GM18505 (cell line): ENCODE measurements at regions not wholly inside any gene's neighbourhood (a gene's known extent, or its start where the extent isn't known, plus 50 kb on each side); places are given as distances from the start of the nearest gene placed in this dataset.
"Not testable (repeated sequence)": the region's sequence is repeated elsewhere in the genome, so short reads cannot be mapped to it uniquely, and the experiment has no call there.

Source experiments
- ATAC-seq: cut with Tn5 transposase; IDR thresholded peaks from one replicate; pipeline ENCODE4 v1.9.1; 2021; ENCODE audit not compliant: unreplicated experiment
- POLR2A ChIP-seq: IDR thresholded peaks from 4 replicates; pipeline ENCODE4 v1.6.1; 2011; ENCODE audit warnings: borderline replicate concordance; ENCODE audit not compliant: insufficient read depth, insufficient read length; ENCODE audit errors: extremely low read depth

DNA sequence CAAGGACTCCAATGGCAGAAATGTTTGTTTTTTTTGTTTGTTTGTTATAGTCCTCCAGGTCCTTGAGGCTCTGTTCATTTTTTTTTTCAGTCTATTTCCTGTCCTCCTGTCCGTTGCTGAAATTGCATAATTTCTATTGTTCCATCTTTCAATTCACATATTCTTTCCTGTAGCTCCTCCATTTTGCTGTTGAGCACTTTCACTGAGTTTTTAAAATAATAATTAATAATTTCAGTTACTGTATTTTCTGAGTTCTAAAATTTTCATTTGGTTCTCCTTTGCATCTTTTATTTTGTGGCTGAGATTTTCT is 202.3 kb upstream of the AGR3 start:
- no peak for TF ChIP-seq POLR2A
- ATAC-seq: no peak

DNA sequence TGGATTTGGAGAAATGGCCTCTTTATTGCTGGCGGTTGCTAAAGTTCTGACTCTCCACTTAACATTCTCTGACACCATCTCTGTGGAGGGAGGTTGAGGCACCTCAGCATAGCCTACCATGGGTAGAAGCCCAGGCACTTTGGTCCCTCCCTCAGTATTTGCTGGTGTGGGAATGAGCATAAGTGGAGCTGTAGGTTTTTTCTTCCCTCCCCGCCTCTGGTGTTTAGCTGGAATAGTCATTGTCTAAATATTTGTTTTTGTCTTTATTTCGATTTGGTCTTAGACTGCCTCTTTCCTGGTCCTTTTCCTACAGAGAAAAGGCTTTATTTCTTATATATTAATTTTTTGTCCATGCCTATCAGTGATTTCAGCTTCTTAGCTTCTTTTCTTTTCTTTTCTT is 203.4 kb upstream of the AGR3 start:
- no peak for ATAC-seq
- no peak for TF ChIP-seq POLR2A

DNA sequence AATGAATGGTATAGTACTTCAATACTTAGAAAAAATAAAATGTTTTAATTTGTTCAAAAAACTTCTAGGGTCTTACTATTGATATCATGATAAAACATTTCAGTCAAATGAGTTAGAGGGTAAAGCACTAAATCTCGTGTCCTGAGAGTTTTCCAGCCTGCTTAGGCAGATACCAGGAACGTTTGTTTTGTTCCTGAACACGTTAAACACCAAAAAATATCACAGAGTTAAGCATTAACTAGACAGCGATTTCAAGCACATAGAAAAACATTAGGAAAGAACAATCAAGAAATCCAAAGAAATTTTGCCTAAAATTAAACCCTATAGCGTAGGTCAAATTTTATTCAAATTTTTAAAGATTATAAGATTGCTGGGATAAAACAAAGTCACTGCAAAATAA is 204.6 kb upstream of the AGR3 start:
- TF ChIP-seq POLR2A: no peak
- ATAC-seq: no peak

DNA sequence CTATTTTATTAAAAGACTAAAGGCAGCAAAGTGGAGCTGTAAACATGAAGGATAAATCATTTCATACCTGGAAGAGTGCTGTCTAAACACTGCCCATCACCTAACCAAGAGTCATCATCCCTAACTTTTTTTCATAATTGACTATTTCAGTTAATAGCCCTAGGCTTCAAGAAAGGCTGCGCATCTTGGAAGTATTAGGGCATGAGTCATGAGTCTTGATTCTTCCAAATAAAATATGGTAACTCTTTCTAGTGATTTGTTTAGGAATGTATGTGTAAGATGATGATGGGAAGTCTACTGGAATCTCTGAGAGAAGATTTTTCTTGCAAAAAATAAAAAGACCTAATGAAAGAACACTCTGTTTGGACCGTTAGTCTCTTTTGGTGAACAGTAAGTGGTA is 207.7 kb upstream of the AHR start:
- TF ChIP-seq POLR2A: no peak
- no peak for ATAC-seq

DNA sequence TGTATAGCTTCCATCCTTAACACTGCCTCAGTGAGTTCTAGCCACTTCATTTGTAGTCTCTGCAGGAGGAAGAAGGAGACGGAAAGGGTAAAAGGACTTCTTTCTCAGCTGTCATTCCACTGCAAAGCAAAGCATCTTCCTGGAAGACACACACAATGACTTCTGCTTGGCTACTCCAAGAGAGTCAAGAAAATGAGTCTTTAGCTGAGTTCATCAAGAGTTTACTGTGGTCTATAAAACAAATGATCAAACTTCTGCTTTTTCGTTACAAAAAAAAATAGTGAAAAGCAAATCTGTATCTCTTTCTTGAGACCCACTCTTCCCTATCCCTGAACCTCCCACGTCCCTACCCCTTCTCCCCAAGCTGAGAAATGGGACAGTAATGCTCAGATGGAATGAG is 205.0 kb upstream of the AHR start:
- no peak for TF ChIP-seq POLR2A

DNA sequence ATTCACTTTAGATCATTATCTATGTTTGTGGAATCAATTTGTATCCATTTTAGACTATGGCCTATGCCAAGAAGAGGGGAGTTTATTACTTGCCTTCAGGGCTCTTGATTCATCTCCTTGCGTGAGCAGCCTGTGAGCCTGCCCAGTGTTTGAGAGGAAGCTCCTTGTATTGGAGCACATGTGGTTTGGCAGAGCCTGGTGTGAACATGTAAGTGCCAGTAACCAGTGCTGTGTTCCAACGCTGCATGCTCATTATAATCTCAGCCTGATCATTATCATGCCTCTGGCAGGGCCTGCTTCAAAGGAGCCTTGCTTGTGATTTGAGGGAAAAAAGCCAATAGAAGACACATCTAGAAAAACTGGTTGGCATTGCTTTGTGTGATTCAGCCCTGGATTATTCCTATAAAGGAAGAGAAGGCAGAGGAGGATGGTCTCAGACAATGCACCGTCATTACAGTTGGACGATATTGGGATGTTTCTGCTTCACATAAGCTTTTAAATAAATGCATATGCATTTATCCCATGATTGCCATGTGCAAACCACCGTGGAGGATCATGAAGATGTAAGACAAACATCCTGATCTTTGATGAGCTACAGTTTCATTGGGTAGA is 203.4 kb upstream of the AHR start:
- no peak for ATAC-seq

More for the DNA sequence above, 205.0 kb upstream of the AHR start:
- no peak for ATAC-seq

DNA sequence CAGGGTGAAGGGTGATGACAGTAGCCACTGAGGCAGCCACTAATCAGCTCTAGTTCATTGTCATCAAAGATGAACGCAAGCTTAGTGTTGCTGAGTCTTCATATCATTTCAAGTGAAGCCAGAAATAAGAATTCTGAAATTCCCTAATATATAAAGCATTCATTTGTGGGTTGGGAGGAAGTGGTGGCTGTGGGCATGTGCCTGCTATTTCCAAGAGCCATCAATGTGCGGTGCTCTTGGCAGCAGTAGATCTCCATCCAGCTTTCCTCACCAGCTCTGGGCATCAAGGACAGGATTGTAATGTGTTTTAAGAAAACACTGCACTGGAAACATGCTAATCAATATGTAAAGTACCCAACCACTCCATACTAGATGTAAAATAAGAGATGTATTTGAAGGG is 202.5 kb upstream of the AHR start:
- TF ChIP-seq POLR2A: no peak

More for the DNA sequence above, 203.4 kb upstream of the AHR start:
- TF ChIP-seq POLR2A: no peak

DNA sequence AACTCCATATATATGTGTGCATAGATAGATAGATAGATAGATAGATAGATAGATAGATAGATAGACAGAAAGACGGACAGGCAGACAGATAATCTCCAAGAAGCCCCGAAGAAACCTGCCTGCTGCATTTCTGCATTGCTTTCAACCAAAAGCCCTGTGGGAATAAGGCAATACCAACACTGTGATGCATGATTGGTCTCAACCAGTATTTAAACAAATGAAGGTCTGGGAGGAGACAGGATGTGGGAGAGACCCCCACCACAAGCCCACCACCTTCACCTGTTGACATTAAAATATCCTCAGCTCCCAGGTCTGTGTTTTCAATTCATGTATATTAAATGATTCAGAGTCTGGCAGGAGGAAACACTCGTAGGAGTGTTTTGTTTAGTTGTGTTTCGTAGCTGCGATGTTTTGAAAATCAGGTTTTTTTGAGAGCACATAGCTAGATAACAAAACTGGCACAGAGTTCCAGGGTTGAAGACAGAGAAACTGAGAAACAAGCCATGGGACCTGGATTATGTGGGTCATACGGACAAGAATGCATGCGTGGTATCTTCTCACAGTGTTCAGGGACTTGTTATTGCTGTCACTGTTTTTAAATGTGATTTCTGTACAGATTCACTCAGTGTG is 200.7 kb upstream of the AHR start:
- ATAC-seq: no peak
- no peak for TF ChIP-seq POLR2A

More for the DNA sequence above, 202.5 kb upstream of the AHR start:
- no peak for ATAC-seq

DNA sequence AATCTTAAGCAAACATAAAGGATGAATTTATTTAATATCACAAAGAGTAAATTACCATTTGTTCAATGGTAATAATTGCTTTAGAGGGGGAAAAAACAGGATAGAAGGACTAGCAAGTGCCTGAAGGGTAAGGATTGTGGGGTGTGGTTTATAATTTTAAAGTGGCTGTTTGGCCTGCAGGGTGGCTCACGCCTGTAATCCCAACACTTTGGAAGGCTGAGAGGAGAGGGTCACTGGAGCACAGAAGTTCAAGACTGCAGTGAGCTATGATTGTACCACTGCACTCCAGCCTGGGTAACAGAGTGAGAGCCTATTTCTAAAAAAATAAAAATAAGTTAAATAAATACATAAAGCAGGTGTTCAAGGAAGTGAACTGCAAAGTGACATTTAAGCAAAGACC is 199.9 kb upstream of the AHR start:
- no peak for ATAC-seq
- no peak for TF ChIP-seq POLR2A

DNA sequence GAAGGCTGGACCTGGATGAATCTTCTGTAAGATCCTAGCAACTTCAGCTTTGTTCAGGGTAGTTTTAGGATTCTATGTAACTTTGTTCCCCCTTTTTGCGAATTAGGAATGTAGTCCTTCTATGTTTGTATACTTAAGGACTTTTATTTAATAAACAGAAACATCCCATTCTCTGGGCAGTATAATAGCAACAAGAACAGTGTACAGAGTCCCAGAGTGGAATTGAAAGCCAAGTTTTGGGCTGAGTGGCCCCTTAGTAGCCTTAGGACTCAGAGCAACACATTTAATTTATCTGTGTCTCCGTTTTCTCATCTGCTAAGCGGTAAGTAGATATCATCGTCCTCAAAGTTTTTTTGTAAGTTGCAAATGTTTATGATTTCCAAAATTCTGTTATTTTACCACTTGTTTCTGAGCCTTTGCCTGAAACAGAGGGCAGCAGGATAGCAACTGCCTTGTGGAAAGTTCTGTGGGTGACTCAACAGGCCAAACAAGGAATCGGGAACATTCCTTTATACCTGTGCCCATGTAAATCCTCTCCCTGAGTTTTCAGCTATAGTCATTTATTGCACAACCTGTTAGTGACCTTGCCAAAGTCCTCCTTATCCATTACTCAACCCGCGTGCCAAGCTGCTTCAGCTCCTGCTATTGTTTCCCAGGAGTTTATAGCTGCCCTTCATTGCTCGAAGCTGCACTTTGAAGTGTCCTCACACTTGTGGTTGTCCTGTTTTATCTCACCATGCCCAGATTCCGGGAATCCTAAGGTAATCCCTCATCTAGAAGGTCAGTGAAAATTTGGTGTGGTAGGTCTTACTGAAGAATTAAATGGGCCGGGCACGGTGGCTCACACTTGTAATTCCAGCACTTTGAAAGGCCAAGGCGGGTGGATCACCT is 199.1 kb upstream of the AHR start:
- no peak for ATAC-seq
- TF ChIP-seq POLR2A: no peak

DNA sequence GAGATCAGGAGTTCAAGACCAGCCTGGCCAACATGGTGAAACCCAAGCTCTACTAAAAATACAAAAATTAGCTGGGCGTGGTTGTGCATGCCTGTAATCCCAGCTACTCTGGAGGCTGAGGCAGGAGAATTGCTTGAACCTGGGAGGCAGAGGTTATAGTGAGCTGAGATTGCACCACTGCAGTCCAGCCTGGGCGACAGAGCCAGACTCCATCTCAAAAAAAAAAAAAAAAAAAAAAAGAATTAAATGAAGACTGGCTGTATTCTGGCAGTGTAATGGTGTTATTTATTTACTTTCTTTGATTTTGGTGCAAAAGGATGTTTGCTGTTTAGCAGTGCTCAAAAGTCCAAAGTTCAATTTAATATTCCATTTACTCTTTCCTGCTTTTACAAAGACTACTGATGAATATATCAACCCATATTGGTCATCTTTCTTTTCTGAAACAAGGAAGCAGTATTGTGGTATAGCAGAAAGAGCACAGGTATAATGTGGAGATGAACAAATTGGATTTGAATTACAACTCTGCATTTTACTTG is 198.4 kb upstream of the AHR start:
- not testable (repeated sequence) for ATAC-seq

DNA sequence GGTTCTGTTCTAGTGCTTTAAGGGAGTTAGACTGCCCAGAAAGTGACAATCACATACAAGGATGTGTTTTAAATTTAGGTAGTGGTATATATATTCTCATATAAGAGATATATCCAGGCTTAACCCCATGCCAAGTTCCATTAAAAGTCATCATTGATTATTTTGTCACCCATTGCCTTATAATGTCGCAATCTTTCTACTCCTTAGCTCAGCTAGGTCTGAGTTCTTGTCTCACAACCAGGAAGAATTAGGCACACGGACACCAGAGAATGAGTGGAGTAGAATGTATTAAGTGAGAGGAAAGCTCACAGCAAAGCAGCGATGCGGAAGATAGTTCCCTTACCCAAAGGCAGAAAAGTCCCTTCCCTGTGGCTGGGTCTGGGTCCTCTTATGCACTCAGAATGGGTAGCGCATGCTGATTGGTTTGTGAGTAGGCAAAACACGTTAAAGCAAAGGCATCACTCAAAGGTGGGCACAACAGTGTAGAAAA is 197.2 kb upstream of the AHR start:
- no peak for TF ChIP-seq POLR2A
- no peak for ATAC-seq

DNA sequence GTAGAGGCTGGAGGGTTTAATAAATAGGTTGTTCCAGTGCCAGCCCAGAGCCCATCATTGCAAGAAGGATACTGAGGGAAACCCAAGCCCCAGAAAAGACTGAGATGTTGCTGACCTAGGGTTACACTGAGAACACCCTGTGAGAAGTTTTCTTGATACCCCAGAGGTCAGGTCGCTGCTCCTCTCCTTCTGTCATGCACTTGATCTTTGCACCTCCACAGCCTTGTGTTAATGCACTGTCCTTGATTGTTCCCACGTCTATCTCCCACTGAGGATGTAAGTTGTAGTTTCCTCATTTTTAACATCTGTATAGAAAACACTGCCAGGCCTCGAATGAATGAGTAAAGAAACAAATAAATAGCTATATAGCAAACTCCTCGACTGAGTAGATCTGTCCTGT is 195.3 kb upstream of the AHR start:
- TF ChIP-seq POLR2A: no peak
- ATAC-seq: no peak

DNA sequence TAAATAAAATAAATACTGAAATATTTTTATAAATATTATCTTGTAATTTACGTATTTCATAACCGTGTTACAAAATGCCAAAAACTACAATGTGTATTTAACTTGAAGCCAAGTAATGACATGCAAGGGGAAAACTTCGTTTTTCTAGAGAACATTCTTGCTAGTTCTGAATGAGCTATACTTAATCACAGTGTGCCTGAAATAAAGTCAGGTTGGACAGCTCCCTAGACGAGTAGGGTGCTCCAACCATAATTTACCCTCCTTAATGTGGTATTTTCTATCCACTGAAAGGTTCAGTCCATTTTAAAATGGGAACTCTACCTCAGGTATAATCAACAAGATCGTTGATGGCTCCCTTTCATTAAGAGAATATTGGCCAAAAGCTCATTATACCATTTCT is 194.5 kb upstream of the AHR start:
- no peak for ATAC-seq
- TF ChIP-seq POLR2A: no peak
